ENCODE measurements at regions not wholly inside any gene's neighbourhood (a gene's known extent, or its start where the extent isn't known, plus 50 kb on each side); places are given as distances from the start of the nearest gene placed in this dataset.
"Not testable (repeated sequence)": the region's sequence is repeated elsewhere in the genome, so short reads cannot be mapped to it uniquely, and the experiment has no call there.

- DNase-seq (ENCODE audit: insufficient read length, low spot score): not testable (repeated sequence)
Measured at GRCh38 chr2:109976319-109976718, 77.8 kb downstream of the LIMS3 start.

GRCh38 chr2:109980754-109981153 lies 82.3 kb downstream of the LIMS3 start:
- peak; percentile 97 for FAIRE-seq
- not testable (repeated sequence) for DNase-seq (ENCODE audit: insufficient read length, low spot score)

More at GRCh38 chr2:109976319-109976718, 77.8 kb downstream of the LIMS3 start:
- not testable (repeated sequence) for FAIRE-seq

- FAIRE-seq; DNase-seq (ENCODE audit: insufficient read length, low spot score): not testable (repeated sequence)
Measured at GRCh38 chr2:109986389-109987088, 88.1 kb downstream of the LIMS3 start.

GRCh38 chr2:109987089-109987420 lies 88.6 kb downstream of the LIMS3 start:
- FAIRE-seq; DNase-seq (ENCODE audit: insufficient read length, low spot score): not testable (repeated sequence)

GRCh38 chr2:109987458-109988345 lies 89.2 kb downstream of the LIMS3 start:
- DNase-seq (ENCODE audit: insufficient read length, low spot score); FAIRE-seq: not testable (repeated sequence)

GRCh38 chr2:109999395-109999794 lies 100.9 kb downstream of the LIMS3 start:
- FAIRE-seq; DNase-seq (ENCODE audit: insufficient read length, low spot score): not testable (repeated sequence)

- not testable (repeated sequence) for DNase-seq (ENCODE audit: insufficient read length, low spot score); FAIRE-seq
Measured at GRCh38 chr2:110002502-110002901, 104.0 kb downstream of the LIMS3 start.

GRCh38 chr2:110013388-110013787 lies 102.2 kb downstream of the MALL start:
- DNase-seq (ENCODE audit: insufficient read length, low spot score); FAIRE-seq: not testable (repeated sequence)

GRCh38 chr2:110016381-110017092 lies 99.1 kb downstream of the MALL start:
- not testable (repeated sequence) for FAIRE-seq; DNase-seq (ENCODE audit: insufficient read length, low spot score)

GRCh38 chr2:110020269-110020668 lies 95.4 kb downstream of the MALL start:
- DNase-seq (ENCODE audit: insufficient read length, low spot score); FAIRE-seq: not testable (repeated sequence)

- not testable (repeated sequence) for DNase-seq (ENCODE audit: insufficient read length, low spot score); FAIRE-seq
Measured at GRCh38 chr2:110022278-110022677, 93.3 kb downstream of the MALL start.

GRCh38 chr2:110026126-110026785 lies 89.4 kb downstream of the MALL start:
- DNase-seq (ENCODE audit: insufficient read length, low spot score); FAIRE-seq: not testable (repeated sequence)

- not testable (repeated sequence) for DNase-seq (ENCODE audit: insufficient read length, low spot score); FAIRE-seq
Measured at GRCh38 chr2:110028411-110028810, 87.2 kb downstream of the MALL start.

- not testable (repeated sequence) for DNase-seq (ENCODE audit: insufficient read length, low spot score)
Measured at GRCh38 chr2:110030894-110031293, 84.7 kb downstream of the MALL start.

GRCh38 chr2:110031722-110032327 lies 83.8 kb downstream of the MALL start:
- not testable (repeated sequence) for DNase-seq (ENCODE audit: insufficient read length, low spot score); FAIRE-seq

More at GRCh38 chr2:110030894-110031293, 84.7 kb downstream of the MALL start:
- FAIRE-seq: not testable (repeated sequence)

Data from GM19239 (cell line).